Activated CD8-positive, alpha-beta T cell treated with anti-CD3 and anti-CD28 coated beads for 36 hours (primary cell): ENCODE measurements at regions not wholly inside any gene's neighbourhood (a gene's known extent, or its start where the extent isn't known, plus 50 kb on each side); places are given as distances from the start of the nearest gene placed in this dataset.

Experiments
- ATAC-seq: fragments of 200-7000 bp; cut with Tn5 transposase; one replicate; pipeline ENCODE4 v1.10.0; 2021; ENCODE audit warnings: mild to moderate bottlenecking, moderate library complexity
- CTCF ChIA-PET: fragments of 350-600 bp; sonication (Branson Sonifier 250); formaldehyde crosslinking; loops from one replicate; lab custom pipeline; 2021; ENCODE audit warnings: antibody characterized with exemption; lab: Charles Lee
- POLR2A ChIA-PET: fragments of 350-600 bp; sonication (Branson Sonifier 250); formaldehyde crosslinking; loops from one replicate; lab custom pipeline; 2021; ENCODE audit warnings: antibody characterized with exemption; lab: Charles Lee
- DNase-seq: peaks from one replicate; pipeline ENCODE4 v3.0.0-alpha.2; 2020
- H3K27ac Mint-ChIP-seq: one replicate; pipeline ENCODE4 v1.8.0; 2021; ENCODE audit warnings: mild to moderate bottlenecking, mixed read lengths
- H3K27me3 Mint-ChIP-seq: one replicate; pipeline ENCODE4 v1.8.0; 2021; ENCODE audit warnings: mixed read lengths
- H3K36me3 Mint-ChIP-seq: one replicate; pipeline ENCODE4 v1.8.0; 2021; ENCODE audit warnings: low read depth, mixed read lengths
- H3K4me1 Mint-ChIP-seq: one replicate; pipeline ENCODE4 v1.8.0; 2021; ENCODE audit warnings: low read depth, mixed read lengths
- H3K4me3 Mint-ChIP-seq: one replicate; pipeline ENCODE4 v1.8.0; 2021; ENCODE audit warnings: mild to moderate bottlenecking, moderate library complexity, mixed read lengths
- H3K9me3 Mint-ChIP-seq: one replicate; pipeline ENCODE4 v1.8.0; 2021; ENCODE audit warnings: mixed read lengths
- intact Hi-C: fragments of 100-400 bp; cut with micrococcal nuclease; formaldehyde crosslinking; loops from one replicate; pipeline ENCODE4 v1.10.0; 2022
- TF ChIP-seq, protein P1 (sequence below): fragments of 200-600 bp; IDR thresholded peaks from one replicate; pipeline ENCODE4 v1.8.0; 2022; ENCODE audit warnings: antibody characterized with exemption, mild to moderate bottlenecking

DNA sequence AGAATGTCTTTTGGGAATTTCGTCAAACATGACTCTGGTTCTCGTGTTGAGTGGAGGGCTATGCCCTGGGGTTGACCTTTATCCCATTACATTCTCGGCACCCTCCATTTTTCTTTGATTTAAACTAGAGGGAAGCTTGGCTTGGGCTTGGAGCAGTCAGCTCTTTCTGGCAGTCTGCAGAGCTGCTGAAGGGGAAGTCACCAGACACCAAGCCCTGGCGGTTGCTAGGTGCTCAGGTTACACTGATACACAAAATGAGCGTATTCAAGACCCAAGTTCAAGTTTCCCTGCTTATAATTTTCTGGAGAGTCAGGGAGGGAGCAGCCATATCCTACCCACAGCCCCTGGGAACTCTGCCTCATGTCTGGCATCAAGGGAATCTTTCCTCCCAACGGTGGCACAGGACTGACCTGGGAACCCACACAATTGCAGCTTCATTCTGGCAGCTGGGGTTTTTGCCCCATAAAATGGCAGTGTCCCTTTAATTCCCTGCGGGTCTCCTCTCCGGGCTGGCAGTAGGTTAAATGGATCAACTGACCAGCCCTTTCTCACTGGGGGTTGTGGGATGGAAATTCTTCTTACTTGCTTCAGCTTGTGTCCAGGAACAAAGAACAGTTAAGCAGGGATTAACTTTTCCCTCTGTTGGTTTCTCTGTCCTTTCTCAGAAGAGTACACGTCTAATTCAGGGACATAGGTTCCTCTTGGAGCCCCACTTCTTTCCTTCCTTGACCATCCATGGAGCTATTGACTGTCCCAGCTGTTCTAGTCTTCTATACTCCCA lies 110.0 kb upstream of the DLG1 start:
- Mint-ChIP-seq H3K36me3 (no peaks in the 10 kb centered on the region), H3K4me3 (no peak overlapping the region), H3K27ac (no peak overlapping the region), H3K4me1 (no peaks in the 10 kb centered on the region), H3K27me3 (peaks cover 5% of the 10 kb centered on the region), H3K9me3 (no peaks in the 10 kb centered on the region)
- ATAC-seq (no peak), DNase-seq (no peak)
- POLR2A ChIA-PET: interaction anchor here (0.6 kb wide), 2 partner anchors 105 to 153 kb away, joined by 3 to 4 read pairs; no protein-coding TSS in a partner anchor
- TF ChIP-seq, protein P1, sequence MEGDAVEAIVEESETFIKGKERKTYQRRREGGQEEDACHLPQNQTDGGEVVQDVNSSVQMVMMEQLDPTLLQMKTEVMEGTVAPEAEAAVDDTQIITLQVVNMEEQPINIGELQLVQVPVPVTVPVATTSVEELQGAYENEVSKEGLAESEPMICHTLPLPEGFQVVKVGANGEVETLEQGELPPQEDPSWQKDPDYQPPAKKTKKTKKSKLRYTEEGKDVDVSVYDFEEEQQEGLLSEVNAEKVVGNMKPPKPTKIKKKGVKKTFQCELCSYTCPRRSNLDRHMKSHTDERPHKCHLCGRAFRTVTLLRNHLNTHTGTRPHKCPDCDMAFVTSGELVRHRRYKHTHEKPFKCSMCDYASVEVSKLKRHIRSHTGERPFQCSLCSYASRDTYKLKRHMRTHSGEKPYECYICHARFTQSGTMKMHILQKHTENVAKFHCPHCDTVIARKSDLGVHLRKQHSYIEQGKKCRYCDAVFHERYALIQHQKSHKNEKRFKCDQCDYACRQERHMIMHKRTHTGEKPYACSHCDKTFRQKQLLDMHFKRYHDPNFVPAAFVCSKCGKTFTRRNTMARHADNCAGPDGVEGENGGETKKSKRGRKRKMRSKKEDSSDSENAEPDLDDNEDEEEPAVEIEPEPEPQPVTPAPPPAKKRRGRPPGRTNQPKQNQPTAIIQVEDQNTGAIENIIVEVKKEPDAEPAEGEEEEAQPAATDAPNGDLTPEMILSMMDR: no peak
- intact Hi-C loops: no loop called here
- CTCF ChIA-PET: interaction anchor here (0.7 to 1.4 kb wide), 4 partner anchors 15 to 191 kb away, joined by 3 to 4 read pairs (median 3); no protein-coding TSS in a partner anchor

DNA sequence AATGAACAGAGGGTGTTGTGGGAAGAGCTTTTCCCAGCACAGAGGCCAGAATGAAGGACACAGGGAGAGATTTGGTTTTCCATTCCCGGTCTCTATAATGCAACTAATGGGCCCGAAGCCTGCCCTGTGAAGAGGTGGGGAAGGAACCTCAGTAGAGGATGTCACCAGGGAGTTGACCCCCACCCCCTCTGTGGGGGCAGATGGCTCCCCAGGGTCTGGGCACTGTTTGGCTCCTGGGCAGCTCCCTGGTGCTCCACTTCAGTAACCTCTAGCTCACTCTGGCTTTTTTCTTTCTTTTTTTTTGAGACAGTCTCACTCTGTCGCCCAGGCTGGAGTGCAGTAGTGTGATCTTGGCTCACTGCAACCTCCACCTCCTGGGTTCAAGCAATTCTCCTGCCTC lies 109.1 kb upstream of the DLG1 start:
- H3K4me3 Mint-ChIP-seq: no peak overlapping the region
- CTCF ChIA-PET: interaction anchor here (0.7 to 1.4 kb wide), 4 partner anchors 16 to 192 kb away, joined by 3 to 4 read pairs (median 3); no protein-coding TSS in a partner anchor
- peaks cover 5% of the 10 kb centered on the region for H3K27me3 Mint-ChIP-seq
- intact Hi-C loops: no loop called here
- POLR2A ChIA-PET: interaction anchor here (0.6 kb wide), 1 partner anchor 106 kb away, joined by 3 read pairs; no protein-coding TSS in a partner anchor
- no peaks in the 10 kb centered on the region for H3K9me3 Mint-ChIP-seq
- H3K36me3 Mint-ChIP-seq: no peaks in the 10 kb centered on the region
- H3K27ac Mint-ChIP-seq: no peak overlapping the region
- no peaks in the 10 kb centered on the region for H3K4me1 Mint-ChIP-seq
- no peak for DNase-seq
- ATAC-seq: no peak
- TF ChIP-seq, protein P1: no peak

DNA sequence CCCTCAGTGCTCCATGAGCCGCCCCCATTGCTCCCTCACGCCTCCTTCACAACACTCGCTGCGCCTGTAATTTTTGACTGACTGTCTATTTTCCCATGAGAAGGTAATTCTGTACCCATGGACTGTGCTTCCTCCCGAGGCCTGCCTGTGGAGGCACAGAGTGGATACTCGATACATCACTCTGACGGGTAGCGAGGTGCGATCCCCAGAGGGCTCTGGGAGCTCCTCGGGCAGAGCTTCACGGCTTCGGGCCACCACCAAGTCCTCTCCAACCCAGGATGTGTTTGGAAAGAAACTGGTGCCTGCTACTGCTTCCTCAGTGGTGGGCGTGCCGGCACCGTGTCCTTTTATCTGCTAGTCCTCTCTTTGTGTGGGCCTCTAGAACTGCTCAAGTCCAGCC lies 108.6 kb upstream of the DLG1 start:
- ATAC-seq: no peak
- H3K9me3 Mint-ChIP-seq: no peaks in the 10 kb centered on the region
- DNase-seq: no peak
- peaks cover 5% of the 10 kb centered on the region for H3K27me3 Mint-ChIP-seq
- no peaks in the 10 kb centered on the region for H3K36me3 Mint-ChIP-seq
- POLR2A ChIA-PET: no interaction called here
- no peaks in the 10 kb centered on the region for H3K4me1 Mint-ChIP-seq
- no peak overlapping the region for H3K27ac Mint-ChIP-seq
- no peak overlapping the region for H3K4me3 Mint-ChIP-seq
- TF ChIP-seq, protein P1: no peak
- CTCF ChIA-PET: interaction anchor here (1.4 kb wide), 1 partner anchor 192 kb away, joined by 4 read pairs; no protein-coding TSS in a partner anchor
- intact Hi-C loops: no loop called here

DNA sequence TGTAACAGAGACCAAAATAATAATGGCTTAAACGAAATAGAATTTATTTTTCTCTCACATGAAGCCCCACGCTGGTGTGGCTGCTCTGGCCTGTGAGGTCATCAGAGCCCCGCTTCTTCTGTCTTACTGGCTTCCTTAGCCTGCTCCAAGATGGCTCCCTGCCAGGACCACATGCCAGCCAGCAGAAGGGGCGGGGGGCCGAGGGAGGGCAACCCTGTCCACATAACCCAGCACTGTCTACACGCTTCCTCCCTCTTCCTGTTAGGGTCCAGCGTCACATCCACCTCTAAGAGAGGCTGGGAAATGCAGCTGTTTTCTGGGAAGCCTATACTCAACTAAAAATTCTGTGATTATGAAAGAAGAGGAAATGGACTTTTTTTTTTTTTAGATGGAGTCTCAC lies 107.9 kb upstream of the DLG1 start:
- CTCF ChIA-PET: no interaction called here
- no peak for ATAC-seq
- POLR2A ChIA-PET: no interaction called here

More for the DNA sequence above, 107.9 kb upstream of the DLG1 start:
- TF ChIP-seq, protein P1: no peak
- H3K27ac Mint-ChIP-seq: no peak overlapping the region
- DNase-seq: no peak
- H3K4me3 Mint-ChIP-seq: no peak overlapping the region
- no peaks in the 10 kb centered on the region for H3K9me3 Mint-ChIP-seq
- no peaks in the 10 kb centered on the region for H3K36me3 Mint-ChIP-seq
- H3K27me3 Mint-ChIP-seq: peaks cover 5% of the 10 kb centered on the region
- intact Hi-C loops: no loop called here
- no peaks in the 10 kb centered on the region for H3K4me1 Mint-ChIP-seq
